ENCODE measurements at regions not wholly inside any gene's neighbourhood (a gene's known extent, or its start where the extent isn't known, plus 50 kb on each side); places are given as distances from the start of the nearest gene placed in this dataset.

DNA sequence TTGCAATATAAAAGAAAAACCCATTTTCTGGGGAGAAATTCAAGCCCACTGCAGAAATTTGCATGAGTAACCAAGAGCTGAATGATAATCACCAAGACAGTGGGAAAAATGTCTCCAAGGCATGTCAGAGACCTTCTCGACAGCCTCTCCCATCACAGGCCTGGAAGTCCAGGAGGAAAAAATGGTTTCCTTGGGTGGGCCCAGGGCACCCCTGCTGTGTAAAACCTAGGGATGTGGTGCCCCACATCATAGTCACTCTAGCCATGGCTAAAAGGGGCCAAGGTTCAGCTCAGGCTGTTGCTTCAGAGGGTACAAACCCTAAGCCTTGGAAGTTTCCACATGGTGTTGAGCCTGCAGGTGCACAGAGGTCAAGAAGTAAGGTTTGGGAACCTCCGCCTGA lies 108.4 kb downstream of the FAT4 start:
- SMC1A ChIA-PET (ENCODE audit: uncharacterized antibody, unreplicated experiment): no interaction called here

DNA sequence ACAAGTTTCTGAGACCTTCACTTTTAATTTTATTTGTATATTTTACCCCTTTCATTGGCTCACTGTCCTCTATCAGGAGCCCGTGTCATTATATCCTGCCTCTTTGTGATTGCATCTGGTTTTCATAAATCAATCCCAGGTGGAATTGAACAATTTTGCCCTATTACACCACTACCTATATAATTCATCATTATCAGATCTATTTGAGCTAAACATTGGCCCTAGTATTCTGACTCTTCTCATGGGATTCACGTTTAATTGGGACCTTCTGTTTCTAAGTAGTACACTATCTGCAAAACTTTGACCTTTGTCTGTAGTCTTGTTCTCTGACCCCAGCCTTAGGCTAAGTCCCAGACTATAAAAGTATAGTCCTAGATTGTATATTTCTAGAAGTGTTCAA lies 114.1 kb downstream of the FAT4 start:
- Histone ChIP-seq H3K27ac (ENCODE audit: control insufficient read depth, insufficient read depth) (no peak overlapping the region), H3K4me2 (ENCODE audit: control insufficient read depth, insufficient read depth) (no peak overlapping the region), H3K9me3 (replicated peaks; ENCODE audit: control insufficient read depth, insufficient read depth, low read length) (no peaks in the 10 kb centered on the region), H3K4me1 (ENCODE audit: control insufficient read depth, insufficient read depth, low read length) (no peaks in the 10 kb centered on the region), H3K9ac (ENCODE audit: control insufficient read depth, insufficient read depth, low read length) (no peak overlapping the region), H4K20me1 (ENCODE audit: control insufficient read depth, insufficient read depth) (no peaks in the 10 kb centered on the region), H3K27me3 (replicated peaks in 1 of 2; ENCODE audit: control insufficient read depth in 2 of 2, insufficient read depth in 2 of 2, low read length in 1 of 2) (no peaks in the 10 kb centered on the region), H2AFZ (ENCODE audit: control insufficient read depth, low read depth, low read length) (no peak overlapping the region), H3K4me3 (no peak overlapping the region), H3K36me3 (ENCODE audit: control insufficient read depth in 2 of 2, insufficient read depth in 2 of 2, low read length in 1 of 2) (no peaks in the 10 kb centered on the region), H3K79me2 (ENCODE audit: control insufficient read depth, insufficient read depth, low read length) (no peaks in the 10 kb centered on the region)
- intact Hi-C loops (cut with micrococcal nuclease; ENCODE audit: unreplicated experiment) (no loop called here), in situ Hi-C loops (cut with MboI) (no loop called here)
- ChIA-PET RAD21 (ENCODE audit: unreplicated experiment) (no interaction called here), SMC1A (ENCODE audit: uncharacterized antibody, unreplicated experiment) (no interaction called here), POLR2A (no interaction called here), CTCF (no interaction called here)
- 11% methylated on average over 2 of the region's 2 CpGs for WGBS (ENCODE audit: insufficient coverage, insufficient replicate concordance, low lambda C conversion rate, missing lambda C conversion rate)
- FAIRE-seq (no peak), DNase-seq (ENCODE audit: low read depth, low spot score) (no peak), ATAC-seq (no peak)
- BruUV-seq (replicated peaks): no TSS peak
- no peak for TF ChIP-seq BACH1 (IDR thresholded peaks at IDR 0.05; ENCODE audit: borderline replicate concordance)
- TF ChIP-seq, protein P1, sequence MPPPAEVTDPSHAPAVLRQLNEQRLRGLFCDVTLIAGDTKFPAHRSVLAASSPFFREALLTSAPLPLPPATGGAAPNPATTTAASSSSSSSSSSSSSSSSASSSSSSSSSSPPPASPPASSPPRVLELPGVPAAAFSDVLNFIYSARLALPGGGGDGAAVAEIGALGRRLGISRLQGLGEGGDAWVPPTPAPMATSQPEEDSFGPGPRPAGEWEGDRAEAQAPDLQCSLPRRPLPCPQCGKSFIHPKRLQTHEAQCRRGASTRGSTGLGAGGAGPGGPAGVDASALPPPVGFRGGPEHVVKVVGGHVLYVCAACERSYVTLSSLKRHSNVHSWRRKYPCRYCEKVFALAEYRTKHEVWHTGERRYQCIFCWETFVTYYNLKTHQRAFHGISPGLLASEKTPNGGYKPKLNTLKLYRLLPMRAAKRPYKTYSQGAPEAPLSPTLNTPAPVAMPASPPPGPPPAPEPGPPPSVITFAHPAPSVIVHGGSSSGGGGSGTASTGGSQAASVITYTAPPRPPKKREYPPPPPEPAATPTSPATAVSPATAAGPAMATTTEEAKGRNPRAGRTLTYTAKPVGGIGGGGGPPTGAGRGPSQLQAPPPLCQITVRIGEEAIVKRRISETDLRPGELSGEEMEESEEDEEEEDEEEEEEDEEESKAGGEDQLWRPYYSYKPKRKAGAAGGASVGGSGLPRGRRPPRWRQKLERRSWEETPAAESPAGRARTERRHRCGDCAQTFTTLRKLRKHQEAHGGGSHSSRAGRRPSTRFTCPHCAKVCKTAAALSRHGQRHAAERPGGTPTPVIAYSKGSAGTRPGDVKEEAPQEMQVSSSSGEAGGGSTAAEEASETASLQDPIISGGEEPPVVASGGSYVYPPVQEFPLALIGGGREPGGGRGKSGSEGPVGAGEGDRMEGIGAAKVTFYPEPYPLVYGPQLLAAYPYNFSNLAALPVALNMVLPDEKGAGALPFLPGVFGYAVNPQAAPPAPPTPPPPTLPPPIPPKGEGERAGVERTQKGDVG (CRISPR knock-in tag; IDR thresholded peaks at IDR 0.05): no peak
- TF ChIP-seq JUND (IDR thresholded peaks at IDR 0.05; ENCODE audit: low read depth, low read length): no peak
- no peak for TF ChIP-seq NFYA (IDR thresholded peaks at IDR 0.05; ENCODE audit: borderline replicate concordance, low read depth, low read length)
- no peak for TF ChIP-seq KDM1A (IDR thresholded peaks at IDR 0.05; ENCODE audit: borderline replicate concordance)
- TF ChIP-seq, protein P2, sequence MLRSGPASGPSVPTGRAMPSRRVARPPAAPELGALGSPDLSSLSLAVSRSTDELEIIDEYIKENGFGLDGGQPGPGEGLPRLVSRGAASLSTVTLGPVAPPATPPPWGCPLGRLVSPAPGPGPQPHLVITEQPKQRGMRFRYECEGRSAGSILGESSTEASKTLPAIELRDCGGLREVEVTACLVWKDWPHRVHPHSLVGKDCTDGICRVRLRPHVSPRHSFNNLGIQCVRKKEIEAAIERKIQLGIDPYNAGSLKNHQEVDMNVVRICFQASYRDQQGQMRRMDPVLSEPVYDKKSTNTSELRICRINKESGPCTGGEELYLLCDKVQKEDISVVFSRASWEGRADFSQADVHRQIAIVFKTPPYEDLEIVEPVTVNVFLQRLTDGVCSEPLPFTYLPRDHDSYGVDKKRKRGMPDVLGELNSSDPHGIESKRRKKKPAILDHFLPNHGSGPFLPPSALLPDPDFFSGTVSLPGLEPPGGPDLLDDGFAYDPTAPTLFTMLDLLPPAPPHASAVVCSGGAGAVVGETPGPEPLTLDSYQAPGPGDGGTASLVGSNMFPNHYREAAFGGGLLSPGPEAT (IDR thresholded peaks at IDR 0.05; ENCODE audit: low read depth): no peak
- TF ChIP-seq SMC3 (IDR thresholded peaks at IDR 0.05; ENCODE audit: borderline replicate concordance, low read length): no peak
- no peak for TF ChIP-seq ZNF217 (IDR thresholded peaks at IDR 0.05)
- TF ChIP-seq ATF7 (IDR thresholded peaks at IDR 0.05; ENCODE audit: low read depth): no peak
- no peak for TF ChIP-seq SMAD1 (IDR thresholded peaks at IDR 0.05; ENCODE audit: low read depth, partially characterized antibody)
- no peak for TF ChIP-seq POLR2AphosphoS5 (IDR thresholded peaks at IDR 0.05; ENCODE audit: low read length)
- no peak for TF ChIP-seq STAT1 (conservative IDR thresholded peaks at IDR 0.05)
- TF ChIP-seq CHD4 (IDR thresholded peaks at IDR 0.05): no peak
- TF ChIP-seq, protein P3, sequence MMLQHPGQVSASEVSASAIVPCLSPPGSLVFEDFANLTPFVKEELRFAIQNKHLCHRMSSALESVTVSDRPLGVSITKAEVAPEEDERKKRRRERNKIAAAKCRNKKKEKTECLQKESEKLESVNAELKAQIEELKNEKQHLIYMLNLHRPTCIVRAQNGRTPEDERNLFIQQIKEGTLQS (IDR thresholded peaks at IDR 0.05; ENCODE audit: borderline replicate concordance, extremely low read depth, low read depth, low read length): no peak

More for the DNA sequence above, 108.4 kb downstream of the FAT4 start:
- WGBS (ENCODE audit: insufficient coverage, insufficient replicate concordance, low lambda C conversion rate, missing lambda C conversion rate): 0% methylated on average over 2 of the region's 2 CpGs
- H3K79me2 ChIP-seq (ENCODE audit: control insufficient read depth, insufficient read depth, low read length): no peaks in the 10 kb centered on the region
- no peak overlapping the region for H3K9ac ChIP-seq (ENCODE audit: control insufficient read depth, insufficient read depth, low read length)
- H3K4me3 ChIP-seq: no peak overlapping the region
- CTCF ChIA-PET: no interaction called here
- TF ChIP-seq NFYA (IDR thresholded peaks at IDR 0.05; ENCODE audit: borderline replicate concordance, low read depth, low read length) (no peak), SRF (IDR thresholded peaks at IDR 0.05; ENCODE audit: low read depth in 2 of 2, low read length in 2 of 2) (no peak), JUNB (IDR thresholded peaks at IDR 0.05) (no peak)
- RAD21 ChIA-PET (ENCODE audit: unreplicated experiment): no interaction called here
- no peak for ATAC-seq
- H3K36me3 ChIP-seq (ENCODE audit: control insufficient read depth in 2 of 2, insufficient read depth in 2 of 2, low read length in 1 of 2): no peaks in the 10 kb centered on the region
- no peak overlapping the region for H2AFZ ChIP-seq (ENCODE audit: control insufficient read depth, low read depth, low read length)
- H3K4me1 ChIP-seq (ENCODE audit: control insufficient read depth, insufficient read depth, low read length): no peaks in the 10 kb centered on the region
- no peak for FAIRE-seq
- no peaks in the 10 kb centered on the region for H4K20me1 ChIP-seq (ENCODE audit: control insufficient read depth, insufficient read depth)
- H3K9me3 ChIP-seq (replicated peaks; ENCODE audit: control insufficient read depth, insufficient read depth, low read length): no peaks in the 10 kb centered on the region
- H3K27me3 ChIP-seq (replicated peaks in 1 of 2; ENCODE audit: control insufficient read depth in 2 of 2, insufficient read depth in 2 of 2, low read length in 1 of 2): no peaks in the 10 kb centered on the region
- POLR2A ChIA-PET: no interaction called here
- H3K4me2 ChIP-seq (ENCODE audit: control insufficient read depth, insufficient read depth): no peak overlapping the region
- BruUV-seq (replicated peaks): no TSS peak
- H3K27ac ChIP-seq (ENCODE audit: control insufficient read depth, insufficient read depth): no peak overlapping the region
- DNase-seq (ENCODE audit: low read depth, low spot score): no peak
- intact Hi-C loops (cut with micrococcal nuclease; ENCODE audit: unreplicated experiment) (no loop called here), in situ Hi-C loops (cut with MboI) (no loop called here)
